ENCODE measurements at regions not wholly inside any gene's neighbourhood (a gene's known extent, or its start where the extent isn't known, plus 50 kb on each side); places are given as distances from the start of the nearest gene placed in this dataset.

DNA sequence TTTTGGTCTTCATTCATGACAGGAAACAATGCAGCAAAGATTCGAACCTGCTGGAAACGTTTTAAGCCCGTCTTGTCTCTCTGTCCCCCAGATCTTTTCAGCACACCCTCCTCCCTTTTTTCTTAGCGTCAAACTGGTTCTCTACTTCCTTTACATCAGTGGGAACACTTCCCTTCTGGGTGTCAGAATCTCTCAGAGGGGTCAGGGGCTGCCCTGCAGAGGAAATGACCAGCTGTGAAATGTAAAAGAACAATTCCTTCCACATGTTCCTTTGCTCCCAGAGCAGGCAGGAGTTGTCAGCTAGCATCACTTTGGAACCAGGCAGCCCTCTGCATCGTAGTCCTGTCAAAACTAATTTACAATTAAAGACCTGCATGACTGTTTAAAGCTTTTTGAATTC lies 619.0 kb downstream of the TFAP2A start:
- in situ Hi-C loops (cut with HindIII; ENCODE audit: low pct_unique_long_range_greater_than_20kb, low sequenced_read_pairs), result no loop called here
- H3K4me3 ChIP-seq (ENCODE audit: low read depth in 2 of 2, low read length in 2 of 2), result no peak overlapping the region
- TF ChIP-seq, protein P1, sequence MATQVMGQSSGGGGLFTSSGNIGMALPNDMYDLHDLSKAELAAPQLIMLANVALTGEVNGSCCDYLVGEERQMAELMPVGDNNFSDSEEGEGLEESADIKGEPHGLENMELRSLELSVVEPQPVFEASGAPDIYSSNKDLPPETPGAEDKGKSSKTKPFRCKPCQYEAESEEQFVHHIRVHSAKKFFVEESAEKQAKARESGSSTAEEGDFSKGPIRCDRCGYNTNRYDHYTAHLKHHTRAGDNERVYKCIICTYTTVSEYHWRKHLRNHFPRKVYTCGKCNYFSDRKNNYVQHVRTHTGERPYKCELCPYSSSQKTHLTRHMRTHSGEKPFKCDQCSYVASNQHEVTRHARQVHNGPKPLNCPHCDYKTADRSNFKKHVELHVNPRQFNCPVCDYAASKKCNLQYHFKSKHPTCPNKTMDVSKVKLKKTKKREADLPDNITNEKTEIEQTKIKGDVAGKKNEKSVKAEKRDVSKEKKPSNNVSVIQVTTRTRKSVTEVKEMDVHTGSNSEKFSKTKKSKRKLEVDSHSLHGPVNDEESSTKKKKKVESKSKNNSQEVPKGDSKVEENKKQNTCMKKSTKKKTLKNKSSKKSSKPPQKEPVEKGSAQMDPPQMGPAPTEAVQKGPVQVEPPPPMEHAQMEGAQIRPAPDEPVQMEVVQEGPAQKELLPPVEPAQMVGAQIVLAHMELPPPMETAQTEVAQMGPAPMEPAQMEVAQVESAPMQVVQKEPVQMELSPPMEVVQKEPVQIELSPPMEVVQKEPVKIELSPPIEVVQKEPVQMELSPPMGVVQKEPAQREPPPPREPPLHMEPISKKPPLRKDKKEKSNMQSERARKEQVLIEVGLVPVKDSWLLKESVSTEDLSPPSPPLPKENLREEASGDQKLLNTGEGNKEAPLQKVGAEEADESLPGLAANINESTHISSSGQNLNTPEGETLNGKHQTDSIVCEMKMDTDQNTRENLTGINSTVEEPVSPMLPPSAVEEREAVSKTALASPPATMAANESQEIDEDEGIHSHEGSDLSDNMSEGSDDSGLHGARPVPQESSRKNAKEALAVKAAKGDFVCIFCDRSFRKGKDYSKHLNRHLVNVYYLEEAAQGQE (IDR thresholded peaks at IDR 0.05; ENCODE audit: insufficient read depth in 1 of 2, low read depth in 2 of 2, low read length in 1 of 2), result no peak
- TF ChIP-seq POLR2AphosphoS5 (IDR thresholded peaks at IDR 0.05; ENCODE audit: low read depth, low read length) (no peak), TCF7L2 (IDR thresholded peaks at IDR 0.05; ENCODE audit: low read depth, low read length) (no peak), SIN3A (IDR thresholded peaks at IDR 0.05; ENCODE audit: borderline replicate concordance, insufficient read depth, low read depth, low read length) (no peak)
- TF ChIP-seq, protein P2, sequence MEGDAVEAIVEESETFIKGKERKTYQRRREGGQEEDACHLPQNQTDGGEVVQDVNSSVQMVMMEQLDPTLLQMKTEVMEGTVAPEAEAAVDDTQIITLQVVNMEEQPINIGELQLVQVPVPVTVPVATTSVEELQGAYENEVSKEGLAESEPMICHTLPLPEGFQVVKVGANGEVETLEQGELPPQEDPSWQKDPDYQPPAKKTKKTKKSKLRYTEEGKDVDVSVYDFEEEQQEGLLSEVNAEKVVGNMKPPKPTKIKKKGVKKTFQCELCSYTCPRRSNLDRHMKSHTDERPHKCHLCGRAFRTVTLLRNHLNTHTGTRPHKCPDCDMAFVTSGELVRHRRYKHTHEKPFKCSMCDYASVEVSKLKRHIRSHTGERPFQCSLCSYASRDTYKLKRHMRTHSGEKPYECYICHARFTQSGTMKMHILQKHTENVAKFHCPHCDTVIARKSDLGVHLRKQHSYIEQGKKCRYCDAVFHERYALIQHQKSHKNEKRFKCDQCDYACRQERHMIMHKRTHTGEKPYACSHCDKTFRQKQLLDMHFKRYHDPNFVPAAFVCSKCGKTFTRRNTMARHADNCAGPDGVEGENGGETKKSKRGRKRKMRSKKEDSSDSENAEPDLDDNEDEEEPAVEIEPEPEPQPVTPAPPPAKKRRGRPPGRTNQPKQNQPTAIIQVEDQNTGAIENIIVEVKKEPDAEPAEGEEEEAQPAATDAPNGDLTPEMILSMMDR (IDR thresholded peaks at IDR 0.05), result no peak
- ChIA-PET CTCF (no interaction called here), POLR2A (no interaction called here)
- no peaks in the 10 kb centered on the region for H3K9me3 ChIP-seq (ENCODE audit: control insufficient read depth, insufficient read depth, low read depth, low read length)
- H3K4me1 ChIP-seq (ENCODE audit: control insufficient read depth, insufficient read depth, low read length), result no peaks in the 10 kb centered on the region
- intact Hi-C loops (cut with micrococcal nuclease; ENCODE audit: unreplicated experiment), result no loop called here
- ATAC-seq, result no peak
- H3K36me3 ChIP-seq (ENCODE audit: control insufficient read depth, insufficient read depth, low read length), result no peaks in the 10 kb centered on the region
- no peaks in the 10 kb centered on the region for H3K27me3 ChIP-seq (ENCODE audit: control insufficient read depth, insufficient read depth, low read length)
- DNase-seq (ENCODE audit: low read depth, low spot score), result no peak
- no TSS peak for BruUV-seq (replicated peaks)
- H3K27ac ChIP-seq (ENCODE audit: low read length), result no peak overlapping the region

DNA sequence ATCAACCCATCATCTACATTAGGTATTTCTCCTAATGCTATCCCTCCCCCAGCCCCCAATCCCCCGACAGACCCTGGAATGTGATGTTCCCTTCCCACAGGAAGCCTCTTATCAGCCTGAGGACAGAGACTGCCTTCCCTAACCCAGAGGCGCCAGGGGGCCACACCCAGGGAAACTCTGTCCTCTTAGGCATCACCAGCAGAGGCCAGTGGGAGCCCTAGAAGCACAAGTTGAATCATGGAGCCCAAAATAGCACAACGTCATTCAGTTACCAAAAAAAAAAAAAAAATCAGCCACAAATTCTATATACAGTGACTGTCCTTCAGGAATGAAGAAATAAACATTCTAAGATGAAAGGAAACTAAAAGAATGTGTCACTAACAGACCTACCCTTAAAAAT lies 625.7 kb downstream of the TFAP2A start:
- no peak for ATAC-seq
- intact Hi-C loops (cut with micrococcal nuclease; ENCODE audit: unreplicated experiment), result no loop called here

More for the DNA sequence above, 625.7 kb downstream of the TFAP2A start:
- H3K27me3 ChIP-seq (ENCODE audit: control insufficient read depth, insufficient read depth, low read length), result no peaks in the 10 kb centered on the region
- TF ChIP-seq, protein P2 (IDR thresholded peaks at IDR 0.05), result no peak
- TF ChIP-seq, protein P1 (IDR thresholded peaks at IDR 0.05; ENCODE audit: insufficient read depth in 1 of 2, low read depth in 2 of 2, low read length in 1 of 2), result no peak
- TF ChIP-seq POLR2AphosphoS5 (IDR thresholded peaks at IDR 0.05; ENCODE audit: low read depth, low read length), result no peak
- in situ Hi-C loops (cut with HindIII; ENCODE audit: low pct_unique_long_range_greater_than_20kb, low sequenced_read_pairs), result no loop called here
- H3K4me1 ChIP-seq (ENCODE audit: control insufficient read depth, insufficient read depth, low read length), result no peaks in the 10 kb centered on the region
- DNase-seq (ENCODE audit: low read depth, low spot score), result no peak
- no peaks in the 10 kb centered on the region for H3K36me3 ChIP-seq (ENCODE audit: control insufficient read depth, insufficient read depth, low read length)
- no TSS peak for BruUV-seq (replicated peaks)
- no peak overlapping the region for H3K4me3 ChIP-seq (ENCODE audit: low read depth in 2 of 2, low read length in 2 of 2)
- H3K27ac ChIP-seq (ENCODE audit: low read length), result no peak overlapping the region
- ChIA-PET CTCF (no interaction called here), POLR2A (no interaction called here)
- no peaks in the 10 kb centered on the region for H3K9me3 ChIP-seq (ENCODE audit: control insufficient read depth, insufficient read depth, low read depth, low read length)

All from Panc1 (cell line).